ENCODE measurements at regions not wholly inside any gene's neighbourhood (a gene's known extent, or its start where the extent isn't known, plus 50 kb on each side); places are given as distances from the start of the nearest gene placed in this dataset.

- CTCF ChIA-PET = no interaction called here
- no peaks in the 10 kb centered on the region for H3K79me2 ChIP-seq (ENCODE audit: insufficient read depth, low read length)
- TF ChIP-seq ELF1 (IDR thresholded peaks at IDR 0.05; ENCODE audit: borderline replicate concordance, low read depth) (no peak), ATF3 (IDR thresholded peaks at IDR 0.05) (no peak), POLR2AphosphoS5 (IDR thresholded peaks at IDR 0.05; ENCODE audit: low read depth, low read length) (no peak), RAD21 (IDR thresholded peaks at IDR 0.05; ENCODE audit: low read depth) (no peak), YY1 (IDR thresholded peaks at IDR 0.05; ENCODE audit: extremely low read depth, insufficient replicate concordance, low read depth, low read length) (no peak), ZBTB33 (IDR thresholded peaks at IDR 0.05; ENCODE audit: extremely low read depth, insufficient replicate concordance, low read length) (no peak), POLR2A (IDR thresholded peaks at IDR 0.05; ENCODE audit: borderline replicate concordance, extremely low read depth, insufficient read depth, insufficient read length) (no peak), EGR1 (IDR thresholded peaks at IDR 0.05; ENCODE audit: low read depth) (no peak)
Measured at GRCh38 chr9:87227456-87227855, 270.2 kb upstream of the DAPK1 start.

GRCh38 chr9:87229108-87229507, 268.6 kb upstream of the DAPK1 start:
- RAD21 ChIA-PET (ENCODE audit: low non-redundant PET in 1 of 2, low total read pairs in 2 of 2, uncharacterized antibody in 2 of 2, unreplicated experiment in 2 of 2) = no interaction called here
- intact Hi-C loops (cut with micrococcal nuclease) = no loop called here
- TF ChIP-seq YY1 (IDR thresholded peaks at IDR 0.05; ENCODE audit: extremely low read depth, insufficient replicate concordance, low read depth, low read length) (no peak), MAX (IDR thresholded peaks at IDR 0.05) (no peak)
- H3K27ac ChIP-seq (ENCODE audit: low read depth, low read length) = no peak overlapping the region
- H3K9ac ChIP-seq (ENCODE audit: low read length) = no peak overlapping the region
- H2AFZ ChIP-seq (ENCODE audit: low read depth, low read length, poor library complexity, severe bottlenecking) = no peak overlapping the region
- DNase-seq (ENCODE audit: low read depth, low spot score) (no peak), ATAC-seq (no peak)
- H3K4me1 ChIP-seq (ENCODE audit: control insufficient read depth in 1 of 2, insufficient read depth in 2 of 2, low read length in 2 of 2) = no peaks in the 10 kb centered on the region
- CTCF ChIA-PET = no interaction called here
- H3K4me3 ChIP-seq (replicated peaks in 1 of 2; ENCODE audit: low read depth in 1 of 2, low read length in 2 of 2) = no peak overlapping the region
- no peak overlapping the region for H3K4me2 ChIP-seq (ENCODE audit: low read length)
- H3K36me3 ChIP-seq (ENCODE audit: control insufficient read depth in 1 of 2, insufficient read depth in 2 of 2, low read length in 2 of 2) = no peaks in the 10 kb centered on the region
- no peaks in the 10 kb centered on the region for H4K20me1 ChIP-seq (ENCODE audit: insufficient read depth)
- H3K9me2 ChIP-seq (ENCODE audit: insufficient read depth) = no peaks in the 10 kb centered on the region
- peaks cover 50% of the 10 kb centered on the region for H3K27me3 ChIP-seq (ENCODE audit: insufficient read depth, low read length)
- no peaks in the 10 kb centered on the region for H3K9me3 ChIP-seq (ENCODE audit: control insufficient read depth in 1 of 2, insufficient read depth in 1 of 2, low read depth in 1 of 2, low read length in 2 of 2)
- BruUV-seq (replicated peaks) = no TSS peak
- no peaks in the 10 kb centered on the region for H3K79me2 ChIP-seq (ENCODE audit: insufficient read depth, low read length)
- POLR2A ChIA-PET = no interaction called here

More at GRCh38 chr9:87227456-87227855, 270.2 kb upstream of the DAPK1 start:
- intact Hi-C loops (cut with micrococcal nuclease) = no loop called here
- Histone ChIP-seq H3K4me1 (ENCODE audit: control insufficient read depth in 1 of 2, insufficient read depth in 2 of 2, low read length in 2 of 2) (no peaks in the 10 kb centered on the region), H3K27me3 (ENCODE audit: insufficient read depth, low read length) (peaks cover 52% of the 10 kb centered on the region), H4K20me1 (ENCODE audit: insufficient read depth) (no peaks in the 10 kb centered on the region), H2AFZ (ENCODE audit: low read depth, low read length, poor library complexity, severe bottlenecking) (no peak overlapping the region), H3K36me3 (ENCODE audit: control insufficient read depth in 1 of 2, insufficient read depth in 2 of 2, low read length in 2 of 2) (no peaks in the 10 kb centered on the region), H3K27ac (ENCODE audit: low read depth, low read length) (no peak overlapping the region), H3K4me2 (ENCODE audit: low read length) (no peak overlapping the region), H3K4me3 (replicated peaks in 1 of 2; ENCODE audit: low read depth in 1 of 2, low read length in 2 of 2) (no peak overlapping the region), H3K9ac (ENCODE audit: low read length) (no peak overlapping the region), H3K9me3 (ENCODE audit: control insufficient read depth in 1 of 2, insufficient read depth in 1 of 2, low read depth in 1 of 2, low read length in 2 of 2) (no peaks in the 10 kb centered on the region), H3K9me2 (ENCODE audit: insufficient read depth) (no peaks in the 10 kb centered on the region)
- RAD21 ChIA-PET (ENCODE audit: low non-redundant PET in 1 of 2, low total read pairs in 2 of 2, uncharacterized antibody in 2 of 2, unreplicated experiment in 2 of 2) = no interaction called here
- POLR2A ChIA-PET = no interaction called here
- ATAC-seq = no peak
- no peak for DNase-seq (ENCODE audit: low read depth, low spot score)
- BruUV-seq (replicated peaks) = no TSS peak

Measured in HCT116 (cell line).